Skeletal muscle satellite cell (primary cell): ENCODE measurements at regions not wholly inside any gene's neighbourhood (a gene's known extent, or its start where the extent isn't known, plus 50 kb on each side); places are given as distances from the start of the nearest gene placed in this dataset.

Experiments
- H3K27me3 ChIP-seq: 2 replicates; pipeline ENCODE4 v1.7.0; 2013; ENCODE audit warnings: low read length; ENCODE audit not compliant: control insufficient read depth, insufficient read depth
- H3K36me3 ChIP-seq: 2 replicates; pipeline ENCODE4 v1.7.0; 2013; ENCODE audit warnings: mild to moderate bottlenecking, control low read depth, low read length; ENCODE audit not compliant: insufficient read depth
- H3K4me1 ChIP-seq: 2 replicates; pipeline ENCODE4 v1.7.0; 2013; ENCODE audit warnings: low read length; ENCODE audit not compliant: control insufficient read depth, insufficient read depth
- H3K4me2 ChIP-seq: 2 replicates; pipeline ENCODE4 v1.7.0; 2013; ENCODE audit warnings: mild to moderate bottlenecking, low read length
- H3K4me3 ChIP-seq: 2 replicates; pipeline ENCODE4 v1.7.0; 2013; ENCODE audit warnings: low read length
- H3K9ac ChIP-seq: 2 replicates; pipeline ENCODE4 v1.7.0; 2013; ENCODE audit warnings: mild to moderate bottlenecking, low read depth, low read length, moderate library complexity
- H3K9me3 ChIP-seq: replicated peaks from 2 replicates; pipeline ENCODE4 v1.7.0; 2013; ENCODE audit warnings: mild to moderate bottlenecking, control low read depth, low read length

DNA sequence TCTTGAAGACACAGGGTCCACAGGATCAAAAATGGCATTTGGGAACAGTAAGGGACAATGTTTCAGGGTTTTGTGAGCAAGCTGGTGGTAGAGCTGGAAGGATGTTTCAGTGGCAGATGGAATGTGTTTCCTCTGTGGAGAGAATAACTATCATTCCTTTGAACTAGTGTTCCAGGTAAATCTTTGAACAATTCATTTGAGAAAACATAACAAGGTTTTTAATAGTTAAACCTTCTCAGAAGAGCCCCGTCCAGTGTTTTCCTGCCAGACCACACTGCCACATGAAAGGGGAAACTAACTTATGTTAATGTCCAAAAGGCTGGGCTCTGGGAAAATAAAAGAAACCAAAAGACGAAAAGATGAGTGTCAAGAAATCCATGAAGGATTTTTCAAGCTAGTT lies 207.0 kb upstream of the ZNF462 start:
- Histone ChIP-seq H3K4me3 (no peak overlapping the region), H3K4me2 (no peak overlapping the region), H3K4me1 (no peaks in the 10 kb centered on the region), H3K27me3 (peaks cover 11% of the 10 kb centered on the region), H3K9ac (no peak overlapping the region), H3K36me3 (no peaks in the 10 kb centered on the region), H3K9me3 (no peaks in the 10 kb centered on the region)

DNA sequence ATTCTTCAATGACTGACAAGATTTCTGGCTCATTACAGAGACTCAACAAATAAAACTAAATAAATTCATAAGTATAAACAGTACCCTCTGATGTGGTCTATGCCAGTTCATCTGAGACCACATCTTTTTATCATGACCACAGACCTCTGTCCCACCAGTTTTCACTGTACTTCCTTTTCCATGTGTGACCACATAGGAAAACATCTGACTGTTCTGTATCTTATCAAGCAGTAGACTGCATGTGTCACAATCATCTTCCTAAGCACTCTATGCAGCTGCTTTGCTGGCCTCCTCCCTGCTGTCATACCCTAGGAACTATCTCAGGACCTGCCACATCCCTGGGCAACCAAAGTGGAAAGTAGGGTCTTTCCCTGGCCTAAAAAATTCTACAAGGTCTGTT lies 205.0 kb upstream of the ZNF462 start:
- no peak overlapping the region for H3K4me2 ChIP-seq

DNA sequence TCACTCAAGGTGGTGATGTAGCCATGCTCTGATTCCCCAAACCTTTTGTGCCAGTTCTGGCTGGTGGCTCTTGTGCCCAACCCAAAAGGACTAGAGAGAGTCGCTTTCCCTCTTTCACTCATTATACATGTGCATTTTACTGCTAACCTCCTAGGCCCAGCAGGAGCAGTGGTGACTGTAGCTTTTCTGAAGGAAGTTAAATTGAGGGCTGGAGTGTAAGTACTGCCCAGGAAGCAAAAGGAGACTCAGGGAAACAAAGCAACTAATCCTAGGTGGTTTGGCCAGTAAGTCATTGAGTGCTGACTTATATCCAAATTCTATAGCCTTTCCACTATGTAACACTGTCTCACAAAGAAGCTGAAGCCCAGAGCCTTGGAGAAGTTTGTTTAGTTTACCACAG lies 194.4 kb upstream of the ZNF462 start:
- Histone ChIP-seq H3K36me3 (no peaks in the 10 kb centered on the region), H3K4me1 (no peaks in the 10 kb centered on the region), H3K4me3 (no peak overlapping the region), H3K27me3 (no peaks in the 10 kb centered on the region), H3K9me3 (no peaks in the 10 kb centered on the region), H3K9ac (no peak overlapping the region), H3K4me2 (no peak overlapping the region)

More for the DNA sequence above, 205.0 kb upstream of the ZNF462 start:
- H3K9me3 ChIP-seq: no peaks in the 10 kb centered on the region
- peaks cover 11% of the 10 kb centered on the region for H3K27me3 ChIP-seq
- H3K4me1 ChIP-seq: no peaks in the 10 kb centered on the region
- no peak overlapping the region for H3K9ac ChIP-seq
- H3K4me3 ChIP-seq: no peak overlapping the region
- no peaks in the 10 kb centered on the region for H3K36me3 ChIP-seq

DNA sequence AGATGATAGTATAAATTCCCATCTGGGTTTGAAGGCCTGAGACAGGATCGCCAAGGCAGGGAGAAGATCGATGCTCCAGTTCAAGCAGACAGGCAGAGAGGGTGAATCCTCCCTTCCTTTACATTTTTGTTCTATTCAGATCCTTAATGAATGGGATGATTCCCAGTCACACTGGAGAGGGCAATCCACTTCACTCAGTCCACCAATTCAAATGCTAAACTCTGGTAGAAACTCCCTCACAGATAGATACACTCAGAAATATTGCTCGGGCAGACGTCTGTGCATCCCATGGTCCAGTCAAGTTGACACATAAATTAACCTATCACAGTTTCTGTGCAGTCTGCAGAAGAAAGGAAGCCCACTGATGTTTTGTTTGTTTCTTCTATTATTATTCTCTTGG lies 193.1 kb upstream of the ZNF462 start:
- no peak overlapping the region for H3K4me2 ChIP-seq
- H3K27me3 ChIP-seq: no peaks in the 10 kb centered on the region
- H3K9me3 ChIP-seq: no peaks in the 10 kb centered on the region
- H3K36me3 ChIP-seq: no peaks in the 10 kb centered on the region
- no peaks in the 10 kb centered on the region for H3K4me1 ChIP-seq
- no peak overlapping the region for H3K4me3 ChIP-seq
- no peak overlapping the region for H3K9ac ChIP-seq

- Histone ChIP-seq H3K4me1 (no peaks in the 10 kb centered on the region), H3K36me3 (no peaks in the 10 kb centered on the region), H3K27me3 (no peaks in the 10 kb centered on the region), H3K4me3 (no peak overlapping the region), H3K4me2 (no peak overlapping the region), H3K9me3 (no peaks in the 10 kb centered on the region), H3K9ac (no peak overlapping the region)
Measured at GRCh38 chr9:106670418-106670817, 192.5 kb upstream of the ZNF462 start.

GRCh38 chr9:106675780-106676179 lies 187.2 kb upstream of the ZNF462 start:
- Histone ChIP-seq H3K4me2 (no peak overlapping the region), H3K36me3 (no peaks in the 10 kb centered on the region), H3K27me3 (no peaks in the 10 kb centered on the region), H3K4me1 (no peaks in the 10 kb centered on the region), H3K4me3 (no peak overlapping the region), H3K9ac (no peak overlapping the region), H3K9me3 (no peaks in the 10 kb centered on the region)

DNA sequence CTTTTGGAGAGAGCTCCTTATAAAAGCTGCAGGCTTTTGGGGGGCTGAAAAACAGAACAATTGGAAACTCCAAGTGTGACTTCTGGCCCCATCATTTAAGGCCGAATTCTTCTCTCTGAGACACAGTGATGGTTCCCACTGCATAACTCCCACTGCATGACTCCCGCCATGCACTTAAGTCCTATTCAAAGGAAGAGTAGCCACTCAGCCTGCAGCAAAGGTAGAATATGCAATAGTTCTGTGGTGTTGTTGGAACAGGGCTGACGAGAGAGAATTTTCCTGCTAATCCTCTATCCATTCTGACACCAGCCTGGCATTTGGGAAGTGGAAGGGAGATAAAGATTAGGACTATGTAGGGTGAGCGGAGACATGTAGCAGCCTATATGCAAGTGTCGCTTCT lies 185.6 kb upstream of the ZNF462 start:
- no peaks in the 10 kb centered on the region for H3K9me3 ChIP-seq

GRCh38 chr9:106677830-106678229 lies 185.1 kb upstream of the ZNF462 start:
- H3K27me3 ChIP-seq: no peaks in the 10 kb centered on the region
- no peaks in the 10 kb centered on the region for H3K9me3 ChIP-seq
- H3K36me3 ChIP-seq: no peaks in the 10 kb centered on the region
- H3K4me3 ChIP-seq: no peak overlapping the region
- H3K4me2 ChIP-seq: no peak overlapping the region
- no peak overlapping the region for H3K9ac ChIP-seq
- no peaks in the 10 kb centered on the region for H3K4me1 ChIP-seq

More for the DNA sequence above, 185.6 kb upstream of the ZNF462 start:
- H3K4me3 ChIP-seq: no peak overlapping the region
- no peaks in the 10 kb centered on the region for H3K36me3 ChIP-seq
- H3K4me2 ChIP-seq: no peak overlapping the region
- no peak overlapping the region for H3K9ac ChIP-seq
- no peaks in the 10 kb centered on the region for H3K4me1 ChIP-seq
- H3K27me3 ChIP-seq: no peaks in the 10 kb centered on the region

GRCh38 chr9:106678273-106678672 lies 184.7 kb upstream of the ZNF462 start:
- Histone ChIP-seq H3K4me1 (no peaks in the 10 kb centered on the region), H3K4me2 (no peak overlapping the region), H3K27me3 (no peaks in the 10 kb centered on the region), H3K4me3 (no peak overlapping the region), H3K9me3 (no peaks in the 10 kb centered on the region), H3K9ac (no peak overlapping the region), H3K36me3 (no peaks in the 10 kb centered on the region)

DNA sequence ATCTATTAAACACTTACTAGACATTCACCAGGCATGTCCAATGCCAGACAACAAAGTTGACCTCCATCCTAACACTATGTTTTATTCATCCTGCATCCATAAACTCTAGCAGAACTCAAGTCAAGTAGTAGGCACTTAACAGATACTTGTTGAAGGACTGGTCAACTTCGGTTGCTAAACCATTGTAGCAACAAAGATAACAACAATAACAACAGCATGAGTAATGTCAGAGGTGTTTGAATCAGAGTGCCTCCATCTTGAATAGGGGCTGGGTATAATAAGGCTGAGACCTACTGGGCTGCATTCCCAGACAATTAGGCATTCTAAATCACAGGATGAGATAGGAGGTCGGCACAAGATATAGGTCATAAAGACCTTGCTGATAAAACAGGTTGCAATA lies 180.5 kb upstream of the ZNF462 start:
- H3K4me3 ChIP-seq: no peak overlapping the region
- no peak overlapping the region for H3K9ac ChIP-seq

DNA sequence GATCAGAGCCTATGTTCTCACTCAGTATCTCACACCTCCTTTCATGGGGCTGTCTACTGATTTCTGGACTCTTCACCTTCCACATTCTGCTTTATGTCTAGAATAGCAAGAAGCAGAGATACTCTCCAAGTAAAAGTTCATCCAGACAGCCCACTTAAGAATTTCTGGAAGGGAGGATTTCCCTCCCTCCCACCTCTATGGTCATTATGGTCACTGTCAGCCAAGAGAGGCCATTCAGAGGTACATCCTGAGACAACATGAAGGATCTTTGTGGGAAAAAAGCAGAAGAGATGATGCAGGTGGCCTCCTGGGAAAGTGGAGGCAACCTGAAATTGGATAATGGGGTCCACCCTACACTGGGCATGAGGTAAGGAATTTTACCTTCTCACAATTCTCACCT lies 179.5 kb upstream of the ZNF462 start:
- Histone ChIP-seq H3K4me2 (no peak overlapping the region), H3K4me1 (no peaks in the 10 kb centered on the region), H3K9ac (no peak overlapping the region), H3K36me3 (no peaks in the 10 kb centered on the region), H3K4me3 (no peak overlapping the region), H3K9me3 (no peaks in the 10 kb centered on the region), H3K27me3 (no peaks in the 10 kb centered on the region)

More for the DNA sequence above, 180.5 kb upstream of the ZNF462 start:
- no peak overlapping the region for H3K4me2 ChIP-seq
- H3K9me3 ChIP-seq: no peaks in the 10 kb centered on the region
- H3K27me3 ChIP-seq: no peaks in the 10 kb centered on the region
- H3K36me3 ChIP-seq: no peaks in the 10 kb centered on the region
- no peaks in the 10 kb centered on the region for H3K4me1 ChIP-seq

DNA sequence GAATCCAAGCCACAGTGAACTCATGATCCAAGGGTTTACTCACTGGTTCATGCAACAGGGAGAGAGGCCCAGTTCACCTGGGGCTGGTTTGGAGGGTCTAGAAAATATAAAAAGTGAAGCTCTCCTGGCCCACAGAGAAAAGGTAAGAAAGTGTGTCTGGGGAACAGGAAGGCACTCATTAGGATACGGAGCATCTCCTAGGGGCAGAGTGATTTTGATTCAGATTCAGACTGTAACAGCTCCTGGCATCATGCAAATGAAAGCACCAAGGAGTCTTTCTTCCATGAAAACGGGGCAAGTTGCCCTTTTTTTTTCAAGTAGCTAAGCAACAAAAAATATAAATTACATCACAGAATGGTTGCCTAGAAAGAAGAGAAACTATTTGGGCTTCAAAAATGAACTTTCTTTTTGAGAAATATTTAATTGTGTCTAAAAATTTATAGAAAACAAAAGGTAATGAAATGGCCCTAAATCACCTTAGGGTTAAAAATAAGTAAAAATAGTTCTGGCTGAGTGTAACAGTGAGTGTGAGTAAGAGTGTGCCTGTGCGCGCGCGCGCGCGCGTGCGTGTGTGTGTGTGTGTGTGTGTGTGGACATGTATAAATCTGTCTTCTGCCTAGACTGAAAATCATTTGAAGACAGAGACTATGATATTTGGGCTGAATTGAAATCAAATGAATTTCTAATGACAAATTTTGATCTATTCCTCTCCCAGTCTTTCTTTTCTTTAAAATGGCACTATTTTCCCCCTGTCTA lies 177.8 kb upstream of the ZNF462 start:
- Histone ChIP-seq H3K4me3 (no peak overlapping the region), H3K36me3 (no peaks in the 10 kb centered on the region), H3K9me3 (no peaks in the 10 kb centered on the region), H3K4me2 (no peak overlapping the region), H3K4me1 (no peaks in the 10 kb centered on the region), H3K27me3 (no peaks in the 10 kb centered on the region), H3K9ac (no peak overlapping the region)
